GM19023 (cell line): ENCODE measurements at regions not wholly inside any gene's neighbourhood (a gene's known extent, or its start where the extent isn't known, plus 50 kb on each side); places are given as distances from the start of the nearest gene placed in this dataset.
"Not testable (repeated sequence)": the region's sequence is repeated elsewhere in the genome, so short reads cannot be mapped to it uniquely, and the experiment has no call there.

Experiments
- ATAC-seq: cut with Tn5 transposase; IDR thresholded peaks from one replicate; pipeline ENCODE4 v1.9.1; 2021; ENCODE audit warnings: mild to moderate bottlenecking, moderate library complexity; ENCODE audit not compliant: unreplicated experiment

DNA sequence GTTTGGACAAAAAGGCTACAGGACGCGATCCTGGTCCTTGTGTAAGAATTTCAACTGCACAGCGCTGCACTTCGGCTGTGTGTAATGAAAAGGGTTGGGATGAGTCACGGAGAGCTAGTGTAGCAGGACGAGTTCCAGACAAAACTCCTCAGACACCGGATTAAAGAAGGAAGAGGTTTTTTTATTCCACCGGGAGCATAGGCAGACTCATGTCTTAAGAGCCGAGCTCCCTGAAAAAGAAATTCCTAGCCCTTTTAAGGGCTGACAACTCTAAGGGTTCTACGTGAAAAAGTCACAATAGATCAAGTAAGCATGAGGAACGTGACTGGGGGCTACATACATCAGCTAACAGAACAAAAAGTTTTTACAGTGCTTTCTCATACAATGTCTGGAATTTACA, 54.8 kb upstream of the FAM90A1 start:
- ATAC-seq, result not testable (repeated sequence)

DNA sequence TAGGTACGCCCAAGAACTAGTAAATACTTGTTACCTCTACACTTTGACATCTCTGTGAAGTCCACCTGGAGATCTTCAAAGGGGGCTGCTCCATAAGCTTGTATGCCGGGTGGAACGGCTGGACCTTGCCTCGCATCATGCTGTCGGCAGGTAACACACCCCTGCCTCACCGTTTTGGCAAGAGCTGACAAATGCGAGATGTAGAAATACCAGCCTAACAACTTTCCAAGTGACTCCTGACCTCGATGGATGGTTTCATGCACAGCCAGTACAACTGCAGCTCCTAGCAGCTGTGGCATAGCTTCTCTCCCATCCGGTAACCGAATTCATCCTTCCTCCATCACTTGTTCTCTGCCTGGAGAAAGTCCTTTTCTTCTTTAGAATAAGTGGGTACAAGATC, 58.3 kb upstream of the FAM90A1 start:
- ATAC-seq, result not testable (repeated sequence)

DNA sequence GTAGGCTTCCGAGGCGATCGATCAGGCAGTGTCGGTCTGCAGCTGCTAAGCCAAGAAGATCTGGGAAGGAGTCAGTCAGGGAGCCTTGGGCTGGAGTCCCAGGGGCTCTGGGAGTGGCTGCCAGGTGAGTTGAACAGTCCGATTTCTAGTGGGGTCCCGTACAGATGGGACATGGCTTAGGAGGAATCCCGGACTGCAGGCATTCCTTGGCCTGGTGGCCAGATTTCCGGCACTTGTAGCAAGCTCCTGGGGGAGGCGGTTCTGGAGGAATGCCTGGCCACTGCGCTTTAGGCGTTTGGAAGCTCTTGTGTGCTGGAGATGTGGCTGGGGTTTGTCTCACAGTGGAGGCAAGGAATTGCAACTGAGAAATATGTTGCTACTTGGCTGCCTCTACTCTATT, 64.3 kb upstream of the FAM90A1 start:
- ATAC-seq, result not testable (repeated sequence)

DNA sequence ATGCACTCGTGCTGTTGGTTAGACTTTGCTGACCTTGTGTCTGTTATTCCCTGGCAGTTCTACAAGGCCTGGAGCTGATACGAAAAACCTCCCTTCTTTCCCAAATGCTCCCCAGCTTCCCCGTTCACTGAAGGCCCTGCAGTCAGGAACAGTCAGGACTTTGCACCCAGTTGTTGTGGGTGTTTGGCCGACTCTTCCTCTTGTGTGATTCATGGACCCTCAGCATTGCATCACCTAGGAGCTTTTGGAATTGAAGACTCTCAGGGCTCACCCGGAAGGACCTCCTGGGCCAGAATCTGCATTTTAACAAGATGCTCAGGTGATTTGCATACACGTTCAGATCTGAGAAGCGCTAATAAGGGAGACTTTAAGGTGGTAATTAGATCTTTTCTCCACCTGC, 67.2 kb upstream of the FAM90A1 start:
- not testable (repeated sequence) for ATAC-seq

DNA sequence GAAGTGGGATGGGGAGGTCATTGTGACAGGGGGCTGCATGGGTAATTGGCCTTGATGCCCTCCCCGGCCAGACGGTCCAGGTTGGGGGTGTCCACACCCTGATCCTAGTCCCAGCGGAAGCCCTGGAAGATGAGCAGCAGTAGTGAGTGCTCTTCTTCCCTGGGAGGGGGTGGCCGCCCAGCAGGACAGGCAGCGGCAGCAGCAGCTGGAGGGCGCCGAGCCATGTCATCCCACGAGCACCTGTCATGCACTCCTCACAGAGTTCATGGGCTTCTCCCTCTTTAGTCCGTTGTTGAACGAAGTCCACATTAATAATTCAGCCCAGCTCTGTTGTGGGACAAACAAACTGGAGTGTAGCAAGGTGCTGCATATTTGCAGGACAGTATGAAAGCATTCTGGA, 81.2 kb upstream of the FAM90A1 start:
- ATAC-seq, result not testable (repeated sequence)

DNA sequence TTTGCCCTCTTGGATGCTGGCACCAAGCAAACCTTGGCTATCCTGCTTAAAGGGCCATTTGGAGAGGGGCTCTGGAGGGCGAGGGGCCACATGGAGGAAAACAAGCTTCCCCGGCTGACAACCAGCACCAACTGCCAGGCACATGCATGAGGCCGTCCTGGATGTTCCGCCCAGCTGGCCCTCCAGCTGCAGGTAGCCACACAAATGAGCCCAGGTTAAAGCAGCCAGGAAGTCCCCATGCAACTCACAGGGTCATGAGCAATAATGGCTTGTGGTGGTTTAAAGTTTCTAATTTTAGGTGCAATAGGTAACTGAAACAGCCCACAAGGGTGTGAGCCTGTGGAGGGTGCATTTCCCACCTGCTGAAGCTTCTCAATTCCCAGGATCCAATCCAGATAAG, 88.6 kb upstream of the FAM90A1 start:
- not testable (repeated sequence) for ATAC-seq

DNA sequence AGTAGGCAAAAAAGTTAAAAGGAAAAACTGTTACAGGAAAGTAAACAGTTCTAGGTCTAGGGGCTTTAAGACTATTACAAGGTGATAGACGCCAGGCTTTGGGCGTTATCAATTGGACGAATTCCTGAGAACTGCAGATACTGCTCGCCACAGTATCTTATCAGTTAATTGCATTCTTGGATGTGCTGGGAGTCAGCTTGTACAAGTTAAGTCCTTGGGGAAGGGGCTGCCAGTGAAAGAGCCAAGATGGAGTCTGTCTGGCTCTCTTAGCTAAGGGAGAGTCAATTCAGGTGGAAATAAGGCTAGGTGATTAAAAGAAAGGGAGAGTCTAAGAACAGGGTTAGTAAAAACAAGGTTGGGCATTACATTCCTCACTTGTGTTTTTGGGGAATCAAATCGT, 90.3 kb upstream of the FAM90A1 start:
- not testable (repeated sequence) for ATAC-seq

DNA sequence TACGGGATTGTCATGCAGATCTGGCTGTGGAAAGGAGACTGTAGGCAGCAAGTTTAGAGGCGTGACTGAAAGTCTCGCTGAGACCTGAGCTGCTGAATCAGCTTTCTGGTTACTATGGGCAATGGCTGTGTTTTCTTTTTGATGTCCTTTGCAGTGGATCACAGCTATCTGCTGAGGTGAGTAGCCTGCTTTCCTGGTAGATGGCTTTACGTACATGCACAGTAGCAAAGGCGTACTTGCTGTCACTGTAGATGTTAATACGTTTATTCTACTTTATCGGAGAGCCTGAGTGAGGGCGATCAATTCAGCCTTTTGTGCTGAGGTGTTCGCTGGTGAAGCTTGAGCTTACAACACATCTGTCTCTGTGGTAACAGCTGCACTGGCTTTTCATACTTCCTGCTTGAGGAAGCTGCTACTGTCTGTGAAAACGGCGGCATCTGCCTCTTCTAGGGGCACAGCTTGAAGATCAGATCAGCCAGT, 92.9 kb upstream of the FAM90A1 start:
- ATAC-seq, result not testable (repeated sequence)

DNA sequence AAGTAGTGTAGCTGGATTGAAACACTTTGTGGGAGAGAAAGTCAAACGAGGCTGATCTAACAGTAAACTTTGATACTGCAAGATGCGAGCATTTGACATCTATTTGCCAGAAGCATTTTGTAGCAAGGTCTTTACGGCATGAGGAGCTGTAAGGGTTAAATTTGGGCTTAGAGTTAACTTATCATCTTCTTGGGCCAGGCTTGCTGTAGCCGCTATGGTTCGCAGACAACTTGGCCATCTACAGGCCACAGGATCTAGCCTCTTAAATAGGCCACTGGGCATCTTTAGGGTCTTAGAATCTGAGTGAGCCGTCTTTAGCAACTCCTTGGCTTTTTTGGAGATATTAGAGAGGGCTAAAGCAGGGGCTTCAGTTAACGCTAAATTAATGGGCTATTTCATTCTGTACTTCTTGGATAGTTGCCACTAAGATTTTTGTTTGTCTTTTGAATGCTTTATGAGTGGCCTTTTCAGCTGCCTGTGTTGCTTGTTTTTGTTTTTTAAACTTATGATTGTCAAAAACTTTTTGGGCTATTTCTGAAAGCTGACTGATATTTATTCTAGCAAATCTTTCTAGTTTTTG, 93.5 kb upstream of the FAM90A1 start:
- not testable (repeated sequence) for ATAC-seq

DNA sequence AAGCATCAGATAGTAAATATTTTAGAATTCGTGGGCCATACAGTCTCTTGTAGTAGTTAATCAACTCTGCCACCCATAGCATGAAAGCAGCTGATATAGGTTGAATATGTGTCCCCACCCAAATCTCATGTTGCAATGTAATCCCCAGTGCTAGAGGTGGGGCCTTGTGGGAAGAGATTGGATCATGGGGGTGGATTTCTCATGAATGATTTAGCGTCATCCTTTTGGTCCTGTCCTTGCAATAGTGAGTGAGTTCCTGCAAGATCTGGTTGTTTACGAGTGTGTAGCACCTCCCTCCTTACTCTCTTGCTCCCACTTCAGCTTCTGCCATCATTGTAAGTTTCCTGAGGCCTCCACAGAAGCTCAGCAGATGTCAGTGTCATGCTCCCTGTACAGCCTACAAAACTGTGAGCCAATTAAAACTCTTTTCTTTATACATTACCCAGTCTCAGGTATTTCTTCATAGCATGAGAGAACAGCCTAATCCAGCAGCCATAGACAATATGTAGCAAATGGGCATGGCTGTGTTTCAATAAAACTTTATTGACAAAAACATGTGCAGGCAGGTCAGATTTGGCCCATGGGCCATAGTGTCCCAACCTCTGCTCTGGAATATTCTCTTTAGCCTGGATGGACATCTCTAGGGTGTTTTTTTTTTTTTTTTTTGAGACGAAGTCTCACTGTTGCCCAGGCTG, 97.9 kb upstream of the FAM90A1 start:
- ATAC-seq, result not testable (repeated sequence)

DNA sequence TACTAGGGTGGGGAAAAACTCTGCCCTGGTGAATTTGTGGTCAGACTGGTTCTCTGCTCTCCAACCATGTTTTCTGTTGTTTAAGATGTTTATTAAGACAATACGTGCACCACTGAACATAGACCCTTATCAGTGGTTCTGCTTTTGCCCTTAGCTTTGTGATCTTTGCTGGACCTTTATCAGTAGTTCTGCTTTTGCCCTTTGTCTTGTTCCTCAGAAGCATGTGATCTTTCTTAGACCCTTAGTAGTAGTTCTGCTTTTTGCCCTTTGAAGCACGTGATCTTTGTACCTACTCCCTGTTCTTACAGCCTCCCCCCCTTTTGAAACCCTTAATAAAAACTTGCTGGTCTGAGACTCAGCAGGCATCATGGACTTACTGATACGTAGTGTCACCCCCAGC, 101.4 kb upstream of the FAM90A1 start:
- ATAC-seq, result not testable (repeated sequence)

DNA sequence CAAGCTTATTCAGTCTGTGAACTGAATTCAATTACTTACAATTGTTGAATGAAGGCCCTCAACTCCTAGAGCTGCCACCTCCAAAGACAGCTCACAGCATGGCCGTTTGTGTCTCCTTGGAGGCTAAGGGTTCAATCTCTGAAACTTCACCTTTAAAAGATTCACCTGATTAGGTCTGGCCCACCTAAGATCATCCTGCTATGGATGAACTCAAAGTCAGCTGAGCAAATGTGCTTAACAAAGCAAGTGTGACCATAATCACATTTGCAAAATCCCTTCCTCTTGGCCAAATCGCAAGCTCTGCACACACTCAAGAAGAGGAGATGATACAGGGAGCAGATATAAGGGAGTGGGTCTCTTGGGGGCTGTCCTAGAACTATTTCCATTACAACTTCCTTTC, 105.0 kb upstream of the FAM90A1 start:
- ATAC-seq, result not testable (repeated sequence)

DNA sequence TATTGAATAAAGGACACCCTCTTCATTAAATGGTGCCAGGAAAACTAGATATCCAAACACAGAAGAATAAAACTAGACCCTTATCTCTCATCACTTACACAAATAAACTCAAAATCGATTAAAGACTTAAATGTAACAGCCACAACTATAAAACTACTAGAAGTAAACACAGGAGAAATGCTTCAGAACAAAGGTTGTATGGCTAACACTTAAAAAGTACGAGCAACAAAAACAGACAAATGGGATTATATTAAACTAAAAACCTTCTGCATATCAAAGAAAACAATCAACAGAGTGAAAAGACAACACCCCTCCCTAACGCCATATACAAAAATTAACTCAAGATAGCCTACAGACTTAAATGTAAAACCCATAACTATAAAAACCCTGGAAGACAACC, 104.7 kb upstream of the CLEC6A start:
- ATAC-seq, result not testable (repeated sequence)

DNA sequence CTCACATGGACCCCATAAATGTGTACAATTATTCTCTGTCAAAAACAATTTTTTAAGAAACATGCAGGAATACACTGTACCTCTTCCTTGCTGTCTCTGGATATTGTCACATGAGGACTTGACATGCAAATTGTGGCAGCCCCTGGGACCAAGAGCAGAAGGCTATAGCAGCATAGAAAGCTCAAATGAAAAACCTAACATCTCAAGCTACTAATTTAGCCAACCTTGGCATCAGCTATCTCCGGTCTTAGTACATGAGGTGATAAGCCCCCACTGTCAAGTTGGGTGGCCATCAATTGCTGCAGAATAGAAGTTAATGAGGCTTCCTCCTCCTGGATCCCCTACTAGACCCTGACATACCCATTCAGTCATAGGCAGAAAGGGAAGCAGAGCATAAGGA, 101.0 kb upstream of the CLEC6A start:
- not testable (repeated sequence) for ATAC-seq

DNA sequence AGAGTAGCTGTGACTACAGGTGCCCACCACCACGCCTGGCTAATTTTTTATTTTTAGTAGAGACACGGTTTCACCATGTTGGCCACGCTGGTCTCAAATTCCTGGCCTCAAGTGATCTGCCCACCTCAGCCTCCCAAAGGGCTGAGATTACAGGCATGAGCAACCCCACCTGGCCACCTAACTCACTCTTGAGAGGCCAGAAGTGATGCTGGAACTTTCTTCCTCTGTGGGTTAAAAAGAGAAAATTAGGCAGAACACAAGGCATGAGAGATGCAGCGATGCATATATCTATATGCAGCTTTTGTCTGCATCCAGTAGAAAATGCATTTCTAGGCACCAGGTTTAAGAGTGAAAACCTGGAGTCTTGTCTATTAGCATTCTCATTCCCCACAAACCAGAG, 100.2 kb upstream of the CLEC6A start:
- not testable (repeated sequence) for ATAC-seq

DNA sequence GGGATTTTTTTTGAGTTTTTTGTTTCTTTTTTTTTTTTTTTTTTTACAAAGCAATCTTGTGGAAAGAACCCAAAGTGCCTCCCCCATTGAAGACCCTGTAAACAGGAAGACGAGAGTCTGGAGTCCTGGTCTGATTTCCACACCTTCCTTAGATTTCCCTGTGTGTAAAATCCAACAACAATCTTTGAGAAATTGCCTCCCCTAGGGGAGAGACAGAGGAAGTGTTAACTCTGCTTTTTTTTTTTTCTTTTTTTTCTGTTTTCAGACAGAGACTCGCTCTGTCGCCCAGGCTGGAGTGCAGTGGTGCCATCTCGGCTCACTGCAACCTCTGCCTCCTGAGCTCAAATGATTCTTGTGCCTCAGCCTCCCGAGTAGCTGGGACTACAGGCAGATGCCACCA, 82.0 kb upstream of the CLEC6A start:
- ATAC-seq, result not testable (repeated sequence)

DNA sequence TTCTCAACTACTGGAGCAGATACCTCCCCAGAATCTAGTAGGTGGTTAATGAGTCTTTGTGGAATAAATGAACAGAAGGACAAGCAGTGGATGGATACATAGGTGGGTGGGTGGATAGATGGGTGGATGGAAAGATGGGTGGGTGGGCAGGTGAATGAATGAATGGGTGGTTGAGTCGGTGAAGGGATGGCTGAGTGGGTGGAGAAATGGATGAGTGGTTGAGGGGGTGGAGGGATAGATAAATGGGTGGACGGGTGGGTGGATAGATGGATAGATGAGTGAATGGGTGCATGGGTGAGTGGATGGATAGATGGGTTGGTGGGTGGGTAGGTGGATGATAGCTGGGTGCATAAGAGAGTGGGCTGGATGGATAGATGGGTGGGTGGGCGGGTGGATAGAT, 80.6 kb upstream of the CLEC6A start:
- not testable (repeated sequence) for ATAC-seq

DNA sequence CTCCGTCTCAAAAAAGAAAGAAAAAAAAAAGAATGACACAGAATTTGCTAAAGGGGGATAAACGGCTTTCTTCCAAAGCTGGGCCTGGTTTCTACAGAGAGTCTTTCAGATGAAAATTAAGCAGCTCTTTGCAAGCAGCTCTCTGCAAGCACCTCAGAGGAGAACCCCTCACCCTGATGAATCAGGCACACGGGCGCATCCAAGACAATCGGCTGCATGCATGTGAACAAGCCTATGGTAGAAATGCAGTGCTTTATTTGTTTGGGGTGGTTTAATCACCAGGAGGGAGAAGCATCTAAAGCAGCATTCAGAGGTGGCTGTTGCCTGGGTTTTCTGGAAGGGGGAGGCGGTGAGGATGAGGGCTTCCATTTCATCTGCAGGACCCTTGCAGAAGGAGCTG, 78.0 kb upstream of the CLEC6A start:
- ATAC-seq, result not testable (repeated sequence)

DNA sequence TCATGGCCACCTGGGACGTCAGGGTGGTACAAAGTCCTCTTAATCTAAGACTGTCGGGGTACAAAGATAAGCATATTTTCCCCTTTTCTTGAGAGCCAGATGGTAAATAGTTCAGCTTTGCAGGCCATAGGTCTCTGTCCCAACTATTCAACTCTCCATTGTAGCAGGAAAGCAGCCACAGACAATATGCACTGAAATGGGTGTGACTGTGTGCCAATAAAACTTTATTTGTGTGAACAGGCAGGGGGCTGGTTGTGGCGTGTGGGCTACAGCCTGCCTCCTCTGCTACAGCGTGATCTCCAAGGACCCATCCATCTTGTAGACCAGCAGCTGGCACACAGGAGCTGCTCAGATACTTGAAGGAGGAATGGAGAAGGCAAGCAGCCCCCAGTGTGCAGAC, 73.2 kb upstream of the CLEC6A start:
- ATAC-seq, result not testable (repeated sequence)

DNA sequence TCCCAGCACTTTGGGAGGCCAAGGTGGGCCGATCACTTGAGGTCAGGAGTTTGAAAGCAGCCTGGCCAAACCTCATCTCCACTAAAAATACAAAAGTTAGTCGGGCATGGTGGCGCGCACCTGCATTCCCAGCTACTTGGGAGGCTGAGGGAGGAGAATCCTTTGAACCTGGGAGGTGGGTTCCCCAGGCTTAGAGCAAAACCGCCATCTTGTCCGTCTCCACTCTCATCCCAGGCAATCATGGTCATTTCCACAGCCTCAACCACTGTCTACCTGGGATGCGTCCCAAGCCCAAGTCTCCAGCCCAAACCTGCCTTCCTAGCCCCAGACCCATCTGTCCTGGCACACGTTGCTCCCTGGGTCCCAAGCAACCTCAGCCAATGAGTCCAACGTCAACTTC, 71.1 kb upstream of the CLEC6A start:
- not testable (repeated sequence) for ATAC-seq

DNA sequence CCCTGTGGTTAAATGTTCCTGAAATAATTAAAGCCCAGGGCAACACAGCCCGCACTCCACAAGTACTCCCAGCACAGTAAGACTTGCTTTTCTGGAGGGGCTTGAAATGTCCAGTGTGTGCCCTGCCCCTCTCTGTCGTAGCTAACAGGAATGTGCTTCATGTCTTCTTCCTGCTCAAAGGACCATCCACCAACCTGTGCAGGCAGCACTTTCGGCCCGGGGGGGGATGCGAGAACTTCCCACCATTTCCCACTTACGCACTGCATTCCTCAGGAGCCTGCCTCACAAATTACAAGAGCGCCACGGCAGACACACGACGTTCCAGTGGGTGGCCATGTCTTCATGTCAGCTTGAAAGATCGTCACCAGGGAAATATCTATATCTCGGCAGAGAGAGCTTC, 70.3 kb upstream of the CLEC6A start:
- ATAC-seq, result not testable (repeated sequence)

DNA sequence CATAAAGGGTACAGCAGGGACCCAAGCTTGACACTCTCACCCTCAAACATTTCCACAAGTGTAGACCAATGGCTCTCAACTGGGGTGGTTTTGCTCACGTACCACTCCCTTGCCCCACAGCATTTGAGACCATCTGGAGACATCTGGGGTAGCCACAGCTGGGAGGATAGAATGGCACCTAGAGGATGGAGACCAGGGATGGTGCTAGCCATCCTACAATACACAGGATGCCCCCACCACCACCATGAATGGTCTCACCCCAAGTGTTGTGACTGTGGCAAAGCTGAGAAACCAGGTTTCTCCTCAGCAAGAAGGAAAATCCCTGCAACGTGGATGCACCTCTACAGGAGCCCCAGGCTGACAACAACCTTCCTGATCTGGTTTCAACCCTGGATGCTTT, 69.1 kb upstream of the CLEC6A start:
- ATAC-seq, result not testable (repeated sequence)
